ENCODE measurements at regions not wholly inside any gene's neighbourhood (a gene's known extent, or its start where the extent isn't known, plus 50 kb on each side); places are given as distances from the start of the nearest gene placed in this dataset.

DNA sequence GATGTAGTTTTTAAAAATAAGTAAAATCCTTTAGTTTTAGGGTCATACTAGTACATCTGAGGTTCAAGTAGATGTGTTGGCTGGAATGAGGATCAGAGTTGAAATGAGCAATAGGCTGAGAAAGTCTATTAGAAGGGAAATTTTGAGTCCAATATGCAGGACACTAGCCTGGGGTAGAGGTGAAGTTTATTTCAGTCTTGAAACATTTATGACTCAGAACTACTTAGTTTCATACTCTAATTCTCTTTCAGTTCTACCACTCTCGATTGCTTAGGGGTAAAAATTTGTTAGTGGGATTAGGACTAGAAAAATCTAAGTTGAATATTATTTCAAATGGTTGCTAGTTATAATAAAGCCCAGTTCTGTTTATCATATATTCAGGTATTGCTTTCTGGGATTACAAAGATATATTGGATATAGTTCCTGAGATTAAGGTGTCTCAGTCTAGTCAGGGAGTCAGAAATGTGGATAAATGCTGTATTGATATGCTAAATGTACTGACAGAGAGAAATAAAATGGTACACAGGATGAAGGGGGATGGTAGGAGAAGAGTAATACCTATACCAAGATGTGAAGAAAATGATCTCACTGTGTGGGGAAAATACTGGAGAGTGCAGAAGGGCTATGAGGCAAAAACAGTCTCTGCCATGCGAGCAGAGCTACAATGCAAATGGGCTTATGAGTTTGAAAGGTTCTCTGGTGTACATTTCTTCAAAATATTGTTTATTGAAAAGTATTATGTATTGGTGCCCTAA, 395.8 kb upstream of the FBXO33 start:
- H3K4me3 ChIP-seq (ENCODE audit: low read length): no peak overlapping the region
- H3K9me3 ChIP-seq (ENCODE audit: low read length): no peaks in the 10 kb centered on the region
- H3K9ac ChIP-seq (ENCODE audit: low read length): no peak overlapping the region
- H3K9me2 ChIP-seq (ENCODE audit: insufficient read depth, low read length): no peaks in the 10 kb centered on the region
- no peaks in the 10 kb centered on the region for H3K36me3 ChIP-seq (ENCODE audit: insufficient read depth, low read length)
- H3F3A ChIP-seq (ENCODE audit: insufficient read depth, low read length, poor library complexity, severe bottlenecking): no peaks in the 10 kb centered on the region
- H3K27me3 ChIP-seq (ENCODE audit: insufficient read depth, low read depth, low read length): no peaks in the 10 kb centered on the region
- H4K20me1 ChIP-seq (ENCODE audit: insufficient read depth): no peaks in the 10 kb centered on the region
- no peak overlapping the region for H3K27ac ChIP-seq (ENCODE audit: low read length)
- no peaks in the 10 kb centered on the region for H3K79me2 ChIP-seq (replicated peaks; ENCODE audit: insufficient read depth, low read length)
- H2AFZ ChIP-seq (ENCODE audit: low read depth, low read length): no peak overlapping the region
- H3K4me2 ChIP-seq (ENCODE audit: low read length): no peak overlapping the region
- TF ChIP-seq SMC3 (conservative IDR thresholded peaks at IDR 0.05; ENCODE audit: poor library complexity) (no peak), TAF1 (IDR thresholded peaks at IDR 0.05; ENCODE audit: low read depth) (no peak), EZH2 (IDR thresholded peaks at IDR 0.05; ENCODE audit: borderline replicate concordance, insufficient read depth, low read length, poor library complexity, severe bottlenecking) (no peak), MXI1 (conservative IDR thresholded peaks at IDR 0.05; ENCODE audit: poor library complexity, severe bottlenecking) (no peak), EP300 (conservative IDR thresholded peaks at IDR 0.05; ENCODE audit: poor library complexity, severe bottlenecking) (no peak), RAD21 (conservative IDR thresholded peaks at IDR 0.05) (no peak), POLR2AphosphoS5 (IDR thresholded peaks at IDR 0.05) (no peak)
- TF ChIP-seq, protein P1, sequence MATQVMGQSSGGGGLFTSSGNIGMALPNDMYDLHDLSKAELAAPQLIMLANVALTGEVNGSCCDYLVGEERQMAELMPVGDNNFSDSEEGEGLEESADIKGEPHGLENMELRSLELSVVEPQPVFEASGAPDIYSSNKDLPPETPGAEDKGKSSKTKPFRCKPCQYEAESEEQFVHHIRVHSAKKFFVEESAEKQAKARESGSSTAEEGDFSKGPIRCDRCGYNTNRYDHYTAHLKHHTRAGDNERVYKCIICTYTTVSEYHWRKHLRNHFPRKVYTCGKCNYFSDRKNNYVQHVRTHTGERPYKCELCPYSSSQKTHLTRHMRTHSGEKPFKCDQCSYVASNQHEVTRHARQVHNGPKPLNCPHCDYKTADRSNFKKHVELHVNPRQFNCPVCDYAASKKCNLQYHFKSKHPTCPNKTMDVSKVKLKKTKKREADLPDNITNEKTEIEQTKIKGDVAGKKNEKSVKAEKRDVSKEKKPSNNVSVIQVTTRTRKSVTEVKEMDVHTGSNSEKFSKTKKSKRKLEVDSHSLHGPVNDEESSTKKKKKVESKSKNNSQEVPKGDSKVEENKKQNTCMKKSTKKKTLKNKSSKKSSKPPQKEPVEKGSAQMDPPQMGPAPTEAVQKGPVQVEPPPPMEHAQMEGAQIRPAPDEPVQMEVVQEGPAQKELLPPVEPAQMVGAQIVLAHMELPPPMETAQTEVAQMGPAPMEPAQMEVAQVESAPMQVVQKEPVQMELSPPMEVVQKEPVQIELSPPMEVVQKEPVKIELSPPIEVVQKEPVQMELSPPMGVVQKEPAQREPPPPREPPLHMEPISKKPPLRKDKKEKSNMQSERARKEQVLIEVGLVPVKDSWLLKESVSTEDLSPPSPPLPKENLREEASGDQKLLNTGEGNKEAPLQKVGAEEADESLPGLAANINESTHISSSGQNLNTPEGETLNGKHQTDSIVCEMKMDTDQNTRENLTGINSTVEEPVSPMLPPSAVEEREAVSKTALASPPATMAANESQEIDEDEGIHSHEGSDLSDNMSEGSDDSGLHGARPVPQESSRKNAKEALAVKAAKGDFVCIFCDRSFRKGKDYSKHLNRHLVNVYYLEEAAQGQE (IDR thresholded peaks at IDR 0.05; ENCODE audit: borderline replicate concordance): no peak
- TF ChIP-seq, protein P2, sequence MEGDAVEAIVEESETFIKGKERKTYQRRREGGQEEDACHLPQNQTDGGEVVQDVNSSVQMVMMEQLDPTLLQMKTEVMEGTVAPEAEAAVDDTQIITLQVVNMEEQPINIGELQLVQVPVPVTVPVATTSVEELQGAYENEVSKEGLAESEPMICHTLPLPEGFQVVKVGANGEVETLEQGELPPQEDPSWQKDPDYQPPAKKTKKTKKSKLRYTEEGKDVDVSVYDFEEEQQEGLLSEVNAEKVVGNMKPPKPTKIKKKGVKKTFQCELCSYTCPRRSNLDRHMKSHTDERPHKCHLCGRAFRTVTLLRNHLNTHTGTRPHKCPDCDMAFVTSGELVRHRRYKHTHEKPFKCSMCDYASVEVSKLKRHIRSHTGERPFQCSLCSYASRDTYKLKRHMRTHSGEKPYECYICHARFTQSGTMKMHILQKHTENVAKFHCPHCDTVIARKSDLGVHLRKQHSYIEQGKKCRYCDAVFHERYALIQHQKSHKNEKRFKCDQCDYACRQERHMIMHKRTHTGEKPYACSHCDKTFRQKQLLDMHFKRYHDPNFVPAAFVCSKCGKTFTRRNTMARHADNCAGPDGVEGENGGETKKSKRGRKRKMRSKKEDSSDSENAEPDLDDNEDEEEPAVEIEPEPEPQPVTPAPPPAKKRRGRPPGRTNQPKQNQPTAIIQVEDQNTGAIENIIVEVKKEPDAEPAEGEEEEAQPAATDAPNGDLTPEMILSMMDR (IDR thresholded peaks at IDR 0.05; ENCODE audit: poor library complexity, severe bottlenecking): no peak

DNA sequence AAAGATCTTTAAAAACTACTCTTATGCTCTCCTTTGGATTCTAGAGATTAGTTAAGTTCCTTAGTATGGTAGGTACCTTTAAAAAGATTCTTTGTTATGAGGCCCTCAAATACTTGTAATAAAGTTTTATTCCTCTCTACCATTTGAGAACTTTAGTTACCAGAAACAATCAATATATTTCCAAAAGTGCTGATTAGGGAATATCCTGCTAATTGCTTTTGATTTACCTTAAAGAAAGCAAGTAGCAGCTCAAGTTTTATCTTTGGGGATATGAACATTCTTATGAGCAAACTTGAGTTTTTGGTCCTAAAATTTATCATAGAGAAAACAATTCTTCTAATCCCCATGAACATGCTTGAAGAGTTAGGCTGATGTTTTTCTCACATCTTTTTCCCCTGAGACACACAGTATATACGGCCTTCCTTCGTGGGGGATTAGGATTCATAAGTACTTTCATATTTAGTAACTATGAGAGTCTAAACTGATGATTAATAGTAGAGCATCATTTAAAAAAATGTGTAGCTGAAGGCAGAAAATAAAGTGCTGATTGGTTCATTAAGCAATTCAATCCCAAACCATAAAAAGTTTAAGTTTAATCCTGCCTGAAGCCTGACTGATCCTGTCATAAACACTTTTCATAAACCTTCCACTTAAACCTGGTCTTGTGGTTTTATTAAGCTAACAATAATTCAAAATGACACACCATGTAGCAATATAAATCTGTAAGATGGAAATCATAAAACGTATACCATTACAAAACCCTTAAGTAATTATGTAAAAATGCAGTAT, 380.5 kb upstream of the FBXO33 start:
- Histone ChIP-seq H3K4me2 (ENCODE audit: low read length) (no peak overlapping the region), H3K4me3 (ENCODE audit: low read length) (no peak overlapping the region), H3K9me2 (ENCODE audit: insufficient read depth, low read length) (no peaks in the 10 kb centered on the region), H3K9me3 (ENCODE audit: low read length) (no peaks in the 10 kb centered on the region), H3K79me2 (replicated peaks; ENCODE audit: insufficient read depth, low read length) (no peaks in the 10 kb centered on the region), H3F3A (ENCODE audit: insufficient read depth, low read length, poor library complexity, severe bottlenecking) (no peaks in the 10 kb centered on the region), H4K20me1 (ENCODE audit: insufficient read depth) (no peaks in the 10 kb centered on the region), H3K27me3 (ENCODE audit: insufficient read depth, low read depth, low read length) (no peaks in the 10 kb centered on the region), H3K36me3 (ENCODE audit: insufficient read depth, low read length) (no peaks in the 10 kb centered on the region), H2AFZ (ENCODE audit: low read depth, low read length) (no peak overlapping the region), H3K9ac (ENCODE audit: low read length) (no peak overlapping the region), H3K27ac (ENCODE audit: low read length) (no peak overlapping the region)
- TF ChIP-seq MXI1 (conservative IDR thresholded peaks at IDR 0.05; ENCODE audit: poor library complexity, severe bottlenecking) (no peak), TAF1 (IDR thresholded peaks at IDR 0.05; ENCODE audit: low read depth) (no peak), EZH2 (IDR thresholded peaks at IDR 0.05; ENCODE audit: borderline replicate concordance, insufficient read depth, low read length, poor library complexity, severe bottlenecking) (no peak), SMC3 (conservative IDR thresholded peaks at IDR 0.05; ENCODE audit: poor library complexity) (no peak), EP300 (conservative IDR thresholded peaks at IDR 0.05; ENCODE audit: poor library complexity, severe bottlenecking) (no peak), POLR2AphosphoS5 (IDR thresholded peaks at IDR 0.05) (no peak), RAD21 (conservative IDR thresholded peaks at IDR 0.05) (no peak)
- TF ChIP-seq, protein P2 (IDR thresholded peaks at IDR 0.05; ENCODE audit: poor library complexity, severe bottlenecking): no peak
- TF ChIP-seq, protein P1 (IDR thresholded peaks at IDR 0.05; ENCODE audit: borderline replicate concordance): no peak

All from neural cell (in vitro differentiated cells).